ENCODE measurements at regions not wholly inside any gene's neighbourhood (a gene's known extent, or its start where the extent isn't known, plus 50 kb on each side); places are given as distances from the start of the nearest gene placed in this dataset.
"Not testable (repeated sequence)": the region's sequence is repeated elsewhere in the genome, so short reads cannot be mapped to it uniquely, and the experiment has no call there.

DNA sequence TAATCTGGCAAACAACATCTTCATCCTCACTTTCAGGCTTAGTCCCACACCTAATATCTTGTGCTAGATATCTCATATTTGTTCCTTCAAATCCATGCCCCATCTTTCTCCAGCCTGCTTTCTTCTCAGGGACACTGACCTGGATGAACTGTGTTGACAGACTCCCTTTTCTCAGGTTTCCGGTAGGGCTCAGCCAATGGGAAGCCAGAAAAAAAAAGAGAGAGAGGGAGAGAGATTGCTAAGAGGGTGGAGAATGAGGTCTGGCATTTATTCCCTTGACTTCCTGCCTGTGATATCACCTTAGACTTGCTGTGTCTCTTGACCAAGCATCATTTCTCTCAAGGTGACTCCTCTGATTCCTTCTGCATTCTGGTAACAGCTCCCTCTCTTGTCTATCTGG is 145.6 kb upstream of the ABI3BP start:
- DNase-seq (ENCODE audit: low read depth), result no peak

DNA sequence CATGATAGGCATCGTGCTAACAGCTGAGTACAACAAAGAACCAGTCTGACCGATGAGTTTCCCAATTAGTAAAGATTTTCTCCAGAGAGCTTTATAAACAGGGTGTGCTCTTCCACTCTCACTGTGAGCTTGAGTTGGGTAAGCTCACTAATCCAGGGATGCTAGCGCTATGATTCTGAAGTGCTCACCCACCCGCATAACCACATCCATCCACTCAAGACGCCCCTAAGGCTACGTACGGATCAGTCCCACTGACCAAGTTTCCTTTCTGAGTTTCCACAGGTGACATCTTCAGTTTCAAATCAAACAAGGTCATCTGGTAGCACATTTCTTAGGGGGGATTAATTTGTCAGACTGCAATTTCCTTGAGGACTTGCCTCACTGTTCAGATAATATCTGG is 141.1 kb upstream of the ABI3BP start:
- no peak for DNase-seq (ENCODE audit: low read depth)

DNA sequence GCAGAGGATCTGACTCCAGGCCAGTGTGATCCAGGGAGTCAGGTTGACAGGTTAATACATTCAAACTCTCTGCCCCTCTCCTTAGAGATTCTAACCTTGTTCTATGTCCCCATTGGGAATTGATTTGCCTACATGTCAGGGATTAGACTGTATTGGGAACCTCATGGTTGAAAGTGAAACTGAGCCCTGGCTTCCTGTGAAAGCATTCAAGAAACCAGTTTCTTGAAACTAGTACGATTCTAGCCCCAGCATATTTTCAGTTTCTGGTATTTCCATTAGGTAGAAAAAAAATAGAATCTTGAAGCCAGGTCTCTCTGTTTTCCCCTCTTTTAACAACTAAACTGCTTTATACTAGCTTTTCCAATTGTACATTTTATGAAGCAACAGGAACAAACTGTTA is 140.4 kb upstream of the ABI3BP start:
- DNase-seq (ENCODE audit: low read depth), result no peak

DNA sequence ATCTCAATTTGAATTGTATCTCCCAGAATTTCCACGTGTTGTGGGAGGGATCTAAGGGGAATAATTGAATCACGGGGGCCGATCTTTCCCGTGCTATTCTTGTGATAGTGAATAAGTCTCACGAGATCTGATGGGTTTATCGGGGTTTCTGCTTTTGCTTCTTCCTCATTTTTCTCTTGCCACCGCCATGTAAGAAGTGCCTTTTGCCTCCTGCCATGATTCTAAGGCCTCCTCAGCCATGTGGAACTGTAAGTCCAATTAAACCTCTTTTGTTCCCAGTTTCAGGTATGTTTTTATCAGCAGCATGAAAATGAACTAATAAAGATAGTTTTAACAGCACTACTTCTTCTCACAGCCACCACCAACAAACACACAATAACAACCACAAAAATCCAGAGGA is 140.0 kb upstream of the ABI3BP start:
- not testable (repeated sequence) for DNase-seq (ENCODE audit: low read depth)

DNA sequence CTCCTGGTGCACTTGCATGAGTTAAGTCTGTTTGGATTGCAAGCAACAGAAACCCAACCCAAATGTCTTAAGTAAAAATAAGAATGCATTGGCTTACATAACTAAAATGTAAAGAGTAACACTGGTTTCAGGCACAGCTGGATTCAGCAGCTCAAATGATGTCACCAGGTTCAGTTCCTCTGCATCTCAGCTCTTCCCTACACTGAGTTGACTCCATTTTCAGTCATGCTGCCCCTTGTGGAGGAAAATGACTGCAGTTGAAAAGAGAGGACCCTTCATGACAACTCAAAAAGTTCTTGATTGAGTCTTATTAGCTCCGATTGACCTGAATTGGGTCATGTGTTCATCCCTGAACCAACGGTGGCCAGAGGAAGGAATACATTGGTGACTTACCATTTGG is 138.5 kb upstream of the ABI3BP start:
- DNase-seq (ENCODE audit: low read depth), result no peak

GRCh38 chr3:101128786-101129185 is 135.6 kb upstream of the ABI3BP start:
- DNase-seq (ENCODE audit: low read depth), result peak; percentile 34

DNA sequence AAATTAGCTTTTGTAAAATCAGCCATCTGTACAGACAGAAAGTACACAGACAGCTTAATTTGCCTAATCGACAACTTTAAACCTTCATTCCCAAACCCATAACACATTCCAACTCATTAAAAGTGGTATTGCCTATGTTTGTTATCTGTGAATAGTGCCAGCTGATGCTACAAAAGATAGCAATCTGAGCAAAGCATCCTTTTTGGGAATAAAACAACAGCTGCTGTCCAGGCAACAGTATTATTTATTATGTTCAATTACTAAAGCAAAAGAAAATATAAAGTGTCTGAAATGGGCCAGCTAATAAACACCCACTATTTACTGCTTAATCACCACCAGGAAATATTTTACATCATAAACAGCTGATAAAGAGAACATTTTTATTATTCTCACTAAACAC is 134.8 kb upstream of the ABI3BP start:
- DNase-seq (ENCODE audit: low read depth), result no peak

DNA sequence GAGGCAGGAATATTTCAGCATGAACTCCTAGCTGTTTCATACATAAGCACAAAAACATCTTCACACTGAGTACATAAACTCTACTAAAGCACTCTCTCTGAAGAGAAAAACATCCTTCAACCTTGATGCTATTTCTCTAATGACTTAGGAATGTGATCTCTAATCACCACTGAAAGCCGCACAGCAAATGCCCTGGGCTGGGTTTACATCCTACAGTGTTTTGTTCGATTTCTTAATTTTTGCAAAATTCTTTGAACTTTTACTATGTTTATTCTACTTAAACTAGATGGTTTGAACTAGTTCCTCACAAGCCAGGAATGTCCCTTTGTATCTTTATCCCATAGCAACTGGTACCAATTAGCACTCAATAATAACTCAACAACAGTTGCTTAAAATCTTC is 130.9 kb upstream of the ABI3BP start:
- DNase-seq (ENCODE audit: low read depth), result no peak

DNA sequence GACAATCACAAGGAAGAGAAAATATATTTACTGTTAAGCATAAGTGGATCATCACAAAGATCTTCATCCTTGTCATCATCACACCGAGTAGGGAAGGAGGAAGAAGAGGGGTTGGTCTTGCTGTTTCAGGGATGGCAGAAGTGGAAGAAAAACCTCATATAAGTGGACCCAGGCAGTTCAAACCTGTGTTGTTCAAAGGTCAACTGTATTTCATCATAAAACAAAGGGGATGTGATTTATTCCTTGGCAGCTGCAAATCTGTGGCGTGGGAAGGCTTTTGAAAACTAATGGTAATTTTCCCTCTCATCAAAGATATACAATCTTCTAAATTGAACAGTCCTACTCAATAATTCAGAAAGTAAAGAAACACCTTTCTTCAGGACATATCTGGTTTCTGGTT is 129.9 kb upstream of the ABI3BP start:
- no peak for DNase-seq (ENCODE audit: low read depth)

GRCh38 chr3:101122681-101123080 is 129.5 kb upstream of the ABI3BP start:
- no peak for DNase-seq (ENCODE audit: low read depth)

- no peak for DNase-seq (ENCODE audit: low read depth)
Measured at GRCh38 chr3:101120039-101120438, 126.8 kb upstream of the ABI3BP start.

DNA sequence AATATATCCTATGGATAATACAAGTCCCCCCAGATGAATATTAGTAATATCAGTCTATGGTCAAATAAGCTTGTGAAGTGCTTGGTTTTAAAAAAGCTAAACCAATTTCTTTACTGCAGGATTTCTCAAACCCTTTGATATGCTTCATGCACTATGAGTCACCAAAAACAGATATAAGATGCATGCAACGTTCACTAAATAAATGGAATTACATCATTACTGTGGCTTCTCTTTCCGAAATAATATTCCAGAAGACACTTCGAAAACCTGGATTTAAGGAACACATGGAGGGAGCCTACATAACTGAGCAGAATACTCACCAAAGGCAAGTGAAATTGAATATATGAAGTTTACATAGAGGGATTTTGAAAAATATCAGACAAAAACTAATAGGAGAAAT is 126.3 kb upstream of the ABI3BP start:
- DNase-seq (ENCODE audit: low read depth), result no peak

DNA sequence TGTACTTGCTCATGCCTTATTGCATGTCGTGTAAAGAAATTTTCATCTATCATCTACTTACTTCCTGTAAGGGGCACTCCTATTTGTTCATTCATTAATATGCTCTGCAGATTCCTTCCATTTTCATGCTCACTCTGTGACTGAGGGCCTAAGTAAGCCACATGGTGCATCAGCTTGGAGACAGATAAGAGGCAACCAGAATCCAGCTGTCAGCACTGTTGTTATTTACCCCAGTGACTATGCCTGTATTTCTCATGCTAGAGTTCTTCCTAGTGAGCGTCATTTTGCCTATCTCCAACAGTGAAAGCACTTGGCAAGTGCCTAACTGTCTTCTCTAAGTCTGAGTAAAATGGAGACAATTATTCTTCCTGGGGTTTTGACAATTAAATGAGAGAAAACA is 124.8 kb upstream of the ABI3BP start:
- no peak for DNase-seq (ENCODE audit: low read depth)

- no peak for DNase-seq (ENCODE audit: low read depth)
Measured at GRCh38 chr3:101117465-101117864, 124.2 kb upstream of the ABI3BP start.

GRCh38 chr3:101110295-101110694 is 117.1 kb upstream of the ABI3BP start:
- DNase-seq (ENCODE audit: low read depth), result not testable (repeated sequence)

GRCh38 chr3:101104321-101104720 is 111.1 kb upstream of the ABI3BP start:
- no peak for DNase-seq (ENCODE audit: low read depth)

- DNase-seq (ENCODE audit: low read depth), result no peak
Measured at GRCh38 chr3:101102678-101103296, 109.6 kb upstream of the ABI3BP start.

- DNase-seq (ENCODE audit: low read depth), result no peak
Measured at GRCh38 chr3:101100361-101101009, 107.3 kb upstream of the ABI3BP start.

GRCh38 chr3:101099791-101100190 is 106.6 kb upstream of the ABI3BP start:
- no peak for DNase-seq (ENCODE audit: low read depth)

GRCh38 chr3:101096444-101096843 is 103.2 kb upstream of the ABI3BP start:
- DNase-seq (ENCODE audit: low read depth), result no peak

- no peak for DNase-seq (ENCODE audit: low read depth)
Measured at GRCh38 chr3:101095693-101096430, 102.6 kb upstream of the ABI3BP start.

DNA sequence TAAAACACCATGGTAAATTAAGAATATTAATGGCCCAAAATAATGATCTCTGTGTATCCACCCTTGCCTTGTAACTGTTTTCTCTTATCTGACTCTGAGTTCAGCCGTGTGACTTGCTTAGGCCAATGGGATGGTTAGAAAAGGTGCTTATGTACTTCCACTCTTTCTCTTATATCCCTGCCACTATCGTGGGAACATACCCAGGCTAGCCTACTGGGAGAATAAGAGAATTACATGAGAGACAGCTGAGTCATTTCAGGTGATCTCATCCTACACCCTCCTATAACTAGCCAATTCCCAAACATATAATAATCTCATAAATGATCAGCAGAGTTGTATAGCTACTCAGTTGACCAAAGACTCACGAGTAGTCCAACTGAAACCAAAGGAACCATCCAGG is 98.3 kb upstream of the ABI3BP start:
- DNase-seq (ENCODE audit: low read depth), result peak; percentile 70

DNA sequence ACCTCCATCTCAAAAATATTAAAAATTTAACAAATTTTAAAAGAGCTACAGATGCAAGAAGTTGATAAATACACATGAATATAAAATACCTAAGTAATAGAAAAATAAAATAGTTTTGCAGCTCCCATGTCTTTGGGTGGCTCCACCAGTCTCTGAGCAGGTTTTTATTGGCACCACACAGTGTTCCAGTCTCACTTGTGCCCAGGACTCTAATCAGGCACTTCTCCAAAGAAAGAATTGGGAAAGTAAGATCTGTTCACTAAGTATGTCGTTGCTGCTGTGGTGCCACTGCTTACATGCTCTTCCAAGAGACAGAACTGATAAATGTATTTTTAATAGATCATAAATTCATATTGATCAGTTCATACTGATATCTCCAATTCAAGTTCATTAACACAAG is 92.5 kb upstream of the ABI3BP start:
- DNase-seq (ENCODE audit: low read depth), result no peak
